HG02763 (cell line): ENCODE measurements at regions not wholly inside any gene's neighbourhood (a gene's known extent, or its start where the extent isn't known, plus 50 kb on each side); places are given as distances from the start of the nearest gene placed in this dataset.
A peak's percentile ranks its signal among the peaks of the same experiment; 100 is the strongest.

Experiments
- ATAC-seq: cut with Tn5 transposase; IDR thresholded peaks from one replicate; pipeline ENCODE4 v1.9.1; 2021; ENCODE audit warnings: mild to moderate bottlenecking, moderate library complexity; ENCODE audit not compliant: unreplicated experiment

GRCh38 chr13:82740442-82740841 lies 1141.8 kb downstream of the SLITRK1 start:
- ATAC-seq = no peak

- no peak for ATAC-seq
Measured at GRCh38 chr13:82739881-82740280, 1142.4 kb downstream of the SLITRK1 start.

DNA sequence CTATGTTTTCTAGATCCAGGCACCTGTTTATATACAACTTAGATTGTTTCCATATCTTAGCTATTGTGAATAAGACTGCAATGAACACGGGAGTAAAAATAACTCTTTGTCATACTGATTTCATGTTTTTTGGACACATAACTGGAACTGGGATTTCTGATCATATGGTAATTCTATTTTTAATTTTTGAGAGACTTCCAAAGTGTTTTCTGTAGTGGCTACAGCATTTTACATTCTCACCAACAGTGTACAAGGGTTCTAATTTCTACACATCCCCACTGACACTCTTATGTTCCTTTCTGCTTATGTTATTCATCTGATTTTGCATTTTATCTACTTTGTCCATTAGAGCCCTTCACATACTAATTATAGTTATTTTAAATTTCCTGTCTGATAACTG lies 1152.9 kb downstream of the SLITRK1 start:
- ATAC-seq = no peak

GRCh38 chr13:82720986-82721385 lies 1161.3 kb downstream of the SLITRK1 start:
- ATAC-seq = no peak

DNA sequence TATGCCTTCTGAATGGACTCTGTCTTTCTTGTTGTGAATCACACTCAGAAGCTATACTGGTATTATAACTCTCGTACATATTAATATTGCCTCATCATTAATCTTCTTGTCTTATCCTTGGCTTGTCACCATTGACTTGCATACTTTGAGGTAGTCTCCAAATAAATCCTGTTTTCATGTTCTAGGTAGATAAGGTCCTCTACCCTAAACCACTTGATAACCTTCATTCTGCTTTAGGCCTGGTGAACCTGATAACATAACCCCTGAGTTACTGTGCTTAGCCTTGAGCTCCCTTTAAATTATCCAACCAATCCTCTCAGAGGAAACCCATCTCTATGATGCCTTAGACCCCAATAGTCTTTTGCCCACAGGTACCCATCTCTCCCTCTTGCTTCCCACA lies 1162.3 kb downstream of the SLITRK1 start:
- ATAC-seq = no peak

GRCh38 chr13:82717249-82717648 lies 1165.0 kb downstream of the SLITRK1 start:
- no peak for ATAC-seq

DNA sequence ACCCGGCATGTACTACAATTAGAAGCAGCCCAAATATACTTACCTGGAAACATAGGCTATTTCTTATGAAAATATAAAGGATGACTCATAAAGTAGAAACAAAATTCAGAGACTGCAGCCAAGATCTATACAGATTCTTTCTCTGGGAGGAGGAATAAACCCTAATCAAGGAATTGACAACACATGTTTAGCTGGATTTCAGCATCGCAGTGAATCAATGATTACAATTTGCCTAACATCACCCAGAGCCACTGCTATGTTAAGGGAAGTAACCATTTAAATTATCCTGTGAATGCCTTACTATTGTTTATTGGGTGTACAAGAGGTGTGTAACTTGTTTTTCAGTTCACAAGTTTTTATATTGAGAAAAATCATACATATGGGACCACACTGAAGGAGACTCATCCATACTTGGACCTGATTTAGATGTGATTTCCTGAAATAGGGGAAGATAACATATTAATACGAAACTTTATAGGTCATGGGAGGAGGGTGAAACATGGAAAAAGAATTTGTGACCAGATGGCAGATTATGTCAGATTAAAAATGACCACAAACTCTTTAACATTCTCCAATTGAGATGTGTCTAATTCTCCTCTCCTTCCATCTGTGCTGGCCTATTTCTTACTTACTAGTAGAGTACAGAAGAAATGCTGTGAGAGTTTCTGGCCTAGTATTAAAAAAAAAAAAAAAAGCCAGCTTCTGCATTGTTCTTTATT lies 1168.4 kb downstream of the SLITRK1 start:
- ATAC-seq = no peak

GRCh38 chr13:82702513-82702912 lies 1179.8 kb downstream of the SLITRK1 start:
- no peak for ATAC-seq

- ATAC-seq = no peak
Measured at GRCh38 chr13:82701020-82701419, 1181.3 kb downstream of the SLITRK1 start.

GRCh38 chr13:82698941-82699340 lies 1183.3 kb downstream of the SLITRK1 start:
- ATAC-seq = no peak

- ATAC-seq = no peak
Measured at GRCh38 chr13:82698383-82698782, 1183.9 kb downstream of the SLITRK1 start.

DNA sequence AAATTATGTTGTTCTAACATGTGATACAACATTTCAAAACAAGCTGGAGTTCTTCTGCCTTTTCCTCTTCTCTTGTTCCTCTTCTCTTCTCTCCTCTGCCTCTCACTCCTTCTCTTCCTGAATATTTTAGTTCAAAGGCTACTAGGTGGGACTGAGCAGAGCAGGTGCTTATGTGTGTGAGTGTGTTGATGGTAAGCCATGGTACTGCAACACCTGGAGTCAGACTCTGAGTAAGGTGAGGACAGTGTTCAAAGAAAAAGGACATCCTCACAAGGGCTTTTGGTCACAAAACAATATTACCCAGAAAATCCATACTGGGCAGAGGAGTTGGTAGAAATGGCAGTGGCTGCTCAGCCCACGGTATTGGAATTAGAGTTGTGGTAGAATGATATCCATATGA lies 1188.7 kb downstream of the SLITRK1 start:
- ATAC-seq = no peak

DNA sequence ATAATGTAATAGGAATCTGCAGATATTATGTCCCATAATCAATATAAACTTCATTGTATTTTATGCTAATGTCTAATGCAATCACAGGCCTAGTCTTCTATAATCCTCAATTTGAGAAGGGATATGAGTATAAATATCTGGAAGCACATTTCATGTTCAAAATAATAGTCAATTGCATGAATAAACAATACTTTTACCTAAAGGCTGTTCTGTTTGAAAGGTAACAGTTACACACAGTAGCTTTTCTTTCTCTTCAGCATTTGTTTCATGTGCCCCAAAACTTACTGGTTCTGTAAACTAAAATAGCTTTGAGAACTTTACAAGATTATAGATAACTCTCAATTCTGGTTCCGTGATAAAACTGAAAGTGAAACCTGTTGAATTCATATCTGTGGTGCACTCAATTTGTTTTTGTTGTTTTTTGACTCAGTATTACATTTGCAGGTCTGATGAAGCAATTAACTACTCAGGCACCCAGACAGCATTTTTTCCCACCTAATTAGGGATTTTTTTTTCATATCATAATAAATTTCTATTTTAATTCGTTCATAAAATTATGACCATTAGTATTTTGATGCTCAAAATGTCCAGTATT lies 1193.8 kb downstream of the SLITRK1 start:
- ATAC-seq = peak; percentile 89

DNA sequence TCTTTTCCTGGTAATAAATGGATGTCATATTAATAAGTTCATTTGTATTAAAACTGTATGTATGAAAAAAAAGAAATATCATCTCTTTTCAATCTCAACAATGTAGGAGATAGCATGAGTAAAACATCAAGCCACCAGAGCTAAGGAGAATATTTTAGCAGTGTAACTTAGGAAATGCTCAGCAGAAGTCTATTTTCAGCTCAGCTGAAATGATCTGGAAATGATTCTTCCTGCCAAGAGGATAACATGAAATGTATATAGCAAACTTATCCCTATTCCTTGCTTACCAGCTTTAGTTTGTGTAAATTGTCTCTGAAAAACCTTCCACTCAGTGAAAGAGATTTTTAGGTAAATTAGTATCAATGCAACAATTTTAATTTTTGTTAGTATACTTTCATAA lies 1194.4 kb downstream of the SLITRK1 start:
- ATAC-seq = no peak

DNA sequence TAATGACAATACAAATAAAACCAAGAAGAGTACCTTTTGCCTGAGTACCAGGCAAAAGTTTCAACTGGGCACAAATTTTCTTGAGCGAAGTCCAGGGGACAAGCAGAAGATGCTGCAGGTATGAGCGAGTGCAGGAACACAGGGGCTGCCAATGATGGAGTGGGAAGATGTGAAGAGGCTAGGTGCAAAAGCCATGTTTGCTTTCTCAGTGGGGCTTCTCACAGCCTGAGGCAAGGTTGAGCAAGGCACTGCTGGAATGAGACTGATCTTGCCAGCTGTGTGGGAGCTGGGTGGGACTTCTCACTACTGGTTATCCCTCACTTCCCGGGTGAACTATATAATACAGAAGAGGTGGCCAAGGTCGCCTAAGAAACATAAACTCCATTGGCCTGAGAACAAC lies 1200.7 kb downstream of the SLITRK1 start:
- no peak for ATAC-seq

DNA sequence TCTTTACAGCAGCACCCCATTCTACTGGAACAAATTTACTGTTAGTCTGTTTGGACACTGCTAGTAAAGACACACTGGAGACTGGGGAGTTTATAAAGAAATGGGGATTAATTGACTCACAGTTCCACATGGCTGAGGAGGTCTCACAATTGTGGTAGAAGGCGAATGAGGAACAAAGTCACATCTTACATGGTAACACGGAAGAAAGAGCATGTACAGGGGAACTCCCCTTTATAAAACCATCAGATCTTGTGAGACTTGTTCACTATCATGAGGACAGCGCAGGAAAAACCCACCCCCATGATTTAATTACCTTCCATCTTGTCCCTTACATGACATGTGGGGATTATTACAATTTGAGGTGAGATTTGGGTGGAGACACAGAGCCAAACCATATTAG lies 1204.2 kb downstream of the SLITRK1 start:
- ATAC-seq = no peak

- ATAC-seq = no peak
Measured at GRCh38 chr13:82675024-82675423, 1207.2 kb downstream of the SLITRK1 start.

GRCh38 chr13:82674546-82674945 lies 1207.7 kb downstream of the SLITRK1 start:
- ATAC-seq = no peak

DNA sequence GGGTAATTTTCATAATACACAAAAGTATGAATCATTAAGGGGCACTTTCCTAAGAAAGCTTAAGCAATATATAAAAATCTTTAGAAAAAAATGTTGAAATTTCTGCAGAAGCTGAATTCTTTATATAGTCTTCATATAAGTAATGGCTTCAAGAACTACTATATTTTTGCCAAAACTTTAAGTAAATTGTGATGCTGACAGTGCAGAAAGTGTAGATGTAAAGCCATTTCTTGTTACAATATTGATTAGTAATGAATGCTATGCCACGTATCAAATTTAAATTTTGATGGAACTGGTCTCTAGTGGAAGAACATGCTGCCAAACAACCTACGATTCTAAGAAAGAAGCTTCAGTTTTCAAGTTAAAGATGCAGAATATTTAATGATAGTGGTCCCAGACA lies 1210.0 kb downstream of the SLITRK1 start:
- ATAC-seq = no peak

DNA sequence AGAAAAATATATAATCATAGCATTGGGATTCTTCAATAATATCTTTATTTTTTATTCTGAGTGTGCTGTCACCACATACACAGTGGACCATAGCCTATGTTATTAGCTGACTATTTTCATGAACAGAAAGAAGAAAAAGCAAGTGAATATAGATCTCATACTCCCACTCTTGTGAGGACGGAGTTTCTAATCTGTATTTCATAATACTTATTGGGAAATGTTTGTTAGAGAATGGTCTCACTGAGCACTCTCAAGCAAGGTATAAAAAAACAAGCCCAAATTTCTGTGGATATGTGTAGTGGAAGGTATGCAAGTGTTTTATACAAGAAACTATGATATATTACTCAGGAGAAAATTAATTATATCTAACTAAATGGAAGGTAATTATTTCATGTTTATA lies 1218.1 kb downstream of the SLITRK1 start:
- ATAC-seq = no peak

- no peak for ATAC-seq
Measured at GRCh38 chr13:82661126-82661525, 1221.1 kb downstream of the SLITRK1 start.

DNA sequence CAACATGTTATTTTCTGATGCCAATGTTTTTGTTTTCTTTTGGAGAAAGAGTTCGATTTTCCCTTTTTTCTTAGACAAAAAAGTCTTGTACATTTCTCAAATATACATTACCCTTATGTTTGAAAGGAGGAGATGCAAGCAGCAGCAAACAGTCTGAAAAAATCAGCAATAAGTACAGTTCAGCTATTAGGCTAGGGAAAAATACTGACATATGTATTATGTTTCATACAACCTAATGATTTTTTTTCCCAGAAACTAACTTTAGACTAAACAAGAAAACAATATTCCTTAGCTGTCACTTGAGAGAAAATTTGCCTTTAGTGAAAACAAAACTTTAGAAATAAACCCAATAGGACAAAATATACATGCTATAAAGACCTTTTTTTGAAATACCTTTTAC lies 1223.5 kb downstream of the SLITRK1 start:
- ATAC-seq = no peak

DNA sequence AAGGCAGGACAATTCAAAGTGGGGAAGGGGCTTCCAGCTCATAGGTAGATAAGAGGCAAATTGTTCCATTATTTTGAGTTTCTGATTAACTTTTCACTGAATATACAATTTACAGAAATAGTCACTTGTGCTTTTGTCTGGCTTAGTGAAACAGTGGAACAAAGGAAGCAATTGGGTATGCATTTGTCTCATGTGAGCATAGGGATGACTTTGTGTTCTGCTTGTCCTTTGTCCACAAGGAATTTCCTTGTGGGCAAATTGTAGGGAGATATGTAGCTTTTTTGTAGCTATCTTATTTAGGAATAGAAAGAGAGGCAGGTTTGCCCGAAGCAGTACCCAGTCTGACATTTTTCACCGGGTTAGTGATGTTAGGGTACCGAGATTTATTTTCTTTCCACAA lies 1224.8 kb downstream of the SLITRK1 start:
- ATAC-seq = no peak
